HG03139 (cell line): ENCODE measurements at regions not wholly inside any gene's neighbourhood (a gene's known extent, or its start where the extent isn't known, plus 50 kb on each side); places are given as distances from the start of the nearest gene placed in this dataset.
"Not testable (repeated sequence)": the region's sequence is repeated elsewhere in the genome, so short reads cannot be mapped to it uniquely, and the experiment has no call there.

Experiments used
- ATAC-seq: cut with Tn5 transposase; IDR thresholded peaks from one replicate; pipeline ENCODE4 v1.9.1; 2021; ENCODE audit not compliant: unreplicated experiment

DNA sequence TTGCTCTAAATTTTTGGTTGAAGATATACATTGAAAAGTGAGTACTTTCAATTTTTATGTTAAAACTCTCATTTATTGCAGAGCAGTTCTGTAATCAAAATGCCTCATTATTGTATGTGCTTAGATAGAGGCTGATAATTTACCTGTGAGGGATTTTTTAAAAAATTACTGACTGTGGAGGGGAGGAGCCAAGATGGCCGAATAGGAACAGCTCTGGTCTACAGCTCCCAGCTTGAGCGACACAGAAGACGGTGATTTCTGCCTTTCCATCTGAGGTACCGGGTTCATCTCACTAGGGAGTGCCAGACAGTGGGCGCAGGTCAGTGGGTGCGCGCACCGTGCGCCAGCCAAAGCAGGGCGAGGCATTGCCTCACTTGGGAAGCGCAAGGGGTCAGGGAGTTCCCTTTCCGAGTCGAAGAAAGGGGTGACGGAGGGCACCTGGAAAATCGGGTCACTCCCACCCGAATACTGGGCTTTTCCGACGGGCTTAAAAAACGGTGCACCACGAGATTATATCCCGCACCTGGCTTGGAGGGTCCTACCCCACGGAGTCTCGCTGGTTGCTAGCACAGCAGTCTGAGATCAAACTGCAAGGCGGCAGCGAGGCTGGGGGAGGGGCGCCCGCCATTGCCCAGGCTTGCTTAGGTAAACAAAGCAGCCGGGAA lies 89.4 kb downstream of the DDX11 start:
- ATAC-seq, result not testable (repeated sequence)

DNA sequence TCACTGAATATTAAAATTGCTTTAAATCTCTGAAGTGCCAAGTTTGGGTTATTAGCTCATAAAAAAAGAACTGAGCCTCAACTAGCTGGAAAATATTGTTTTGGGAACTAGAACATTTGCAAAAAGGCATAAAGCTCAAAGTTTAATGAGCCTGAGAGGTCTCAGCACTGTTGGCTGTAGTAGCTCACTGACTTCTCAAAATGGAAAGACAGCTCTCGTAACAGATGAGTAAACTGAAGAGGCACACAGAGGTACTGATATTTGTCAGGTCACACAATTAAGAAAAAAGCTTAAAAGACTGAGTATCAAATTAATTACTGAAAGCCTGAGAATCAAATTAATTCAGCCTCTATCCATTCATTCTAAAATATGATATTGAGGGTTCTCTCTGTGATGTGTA lies 100.6 kb downstream of the DDX11 start:
- ATAC-seq, result not testable (repeated sequence)

DNA sequence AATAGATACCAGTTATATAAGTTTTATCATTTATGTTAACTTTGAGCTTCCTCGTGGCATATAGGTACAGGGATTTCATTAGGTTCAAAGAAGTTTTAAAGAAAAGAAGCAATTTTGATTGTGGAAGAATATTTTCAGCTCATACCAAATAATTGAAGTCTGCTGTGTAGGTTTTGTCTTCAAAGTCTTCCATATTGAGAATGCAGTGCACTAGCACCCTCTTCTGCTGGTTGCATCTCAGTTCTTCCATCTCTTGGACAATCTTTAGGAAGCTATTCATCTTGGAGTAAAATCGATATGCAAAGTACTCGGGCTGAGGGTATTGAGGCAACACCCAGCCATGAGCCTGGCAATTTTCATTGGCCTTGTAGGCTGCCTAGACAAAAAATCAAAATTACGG lies 103.9 kb downstream of the DDX11 start:
- not testable (repeated sequence) for ATAC-seq

DNA sequence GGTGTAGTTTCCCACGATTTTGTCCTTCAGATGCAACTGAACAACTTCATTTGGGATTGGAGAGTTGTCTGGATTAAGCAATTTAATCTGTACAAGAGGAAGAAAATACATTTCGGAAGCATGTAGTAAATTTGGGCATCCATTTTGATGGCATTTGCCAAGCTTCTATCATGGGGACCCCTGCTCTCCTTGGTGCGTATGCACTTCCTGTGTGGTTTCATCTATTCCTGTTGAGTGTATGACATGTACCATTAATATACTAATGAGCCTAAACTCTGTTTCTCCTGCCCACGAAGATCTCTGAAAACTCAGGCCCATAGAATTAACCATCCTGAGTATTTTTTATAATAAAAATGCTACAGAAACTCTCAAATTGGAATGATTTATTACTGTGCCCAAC lies 105.2 kb downstream of the DDX11 start:
- not testable (repeated sequence) for ATAC-seq

- ATAC-seq, result not testable (repeated sequence)
These were observed 106.1 kb downstream of the DDX11 start for GRCh38 chr12:31179627-31180237.

DNA sequence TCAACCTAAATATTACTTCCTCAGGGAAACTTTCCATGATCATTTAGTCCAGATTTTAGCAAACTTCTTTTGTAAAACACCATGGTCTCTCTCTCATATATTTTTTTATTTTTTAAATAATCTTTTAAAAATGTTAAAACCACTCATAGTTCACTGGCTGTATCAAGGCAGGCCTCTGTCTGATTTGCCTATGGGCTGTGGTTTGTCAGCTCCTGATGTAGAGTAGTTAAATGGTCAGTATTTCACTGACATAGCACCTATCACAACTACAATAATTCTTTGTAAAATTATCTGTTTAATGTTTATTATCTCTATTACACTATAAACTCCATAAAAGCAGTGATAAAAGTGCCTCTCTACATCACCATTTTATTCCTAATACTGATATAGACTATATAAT lies 108.9 kb downstream of the DDX11 start:
- not testable (repeated sequence) for ATAC-seq

GRCh38 chr12:31183107-31183506 lies 109.4 kb downstream of the DDX11 start:
- not testable (repeated sequence) for ATAC-seq

DNA sequence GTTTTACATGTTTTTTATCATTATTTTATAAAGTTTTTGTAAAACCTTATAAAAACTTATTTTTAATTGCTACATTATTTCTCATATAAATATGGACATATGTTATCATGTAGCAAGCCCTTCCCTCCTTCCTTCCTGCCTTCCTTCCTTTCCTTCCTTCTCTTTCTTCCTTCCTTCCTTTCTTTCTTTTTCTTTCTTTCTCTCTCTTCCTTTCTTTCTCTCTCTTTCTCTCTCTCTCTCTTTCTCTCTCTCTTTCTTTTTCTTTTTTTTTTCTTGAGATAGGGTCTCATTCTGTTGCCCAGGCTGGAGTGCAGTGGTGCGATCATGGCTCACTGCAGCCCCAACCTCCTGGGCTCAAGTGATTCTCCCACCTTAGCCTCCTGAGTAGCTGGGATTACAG lies 110.2 kb downstream of the DDX11 start:
- not testable (repeated sequence) for ATAC-seq

DNA sequence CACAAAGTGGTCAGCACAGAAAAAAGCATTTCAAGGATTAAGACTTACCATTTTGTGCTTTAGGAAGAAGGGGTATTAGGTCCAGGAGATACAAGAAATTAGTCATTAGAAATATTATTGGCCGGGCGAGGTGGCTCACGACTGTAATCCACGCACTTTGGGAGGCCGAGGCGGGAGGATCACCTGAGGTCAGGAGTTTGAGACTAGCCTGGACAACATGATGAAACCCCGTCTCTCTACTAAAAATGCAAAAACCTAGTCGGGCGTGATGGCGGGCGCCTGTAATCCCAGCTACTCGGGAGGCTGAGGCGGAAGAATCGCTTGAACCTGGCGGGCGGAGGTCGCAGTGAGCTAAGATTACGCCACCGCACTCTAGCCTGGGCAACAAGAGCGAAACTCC lies 111.0 kb downstream of the DDX11 start:
- ATAC-seq, result not testable (repeated sequence)

GRCh38 chr12:31192689-31193088 lies 119.0 kb downstream of the DDX11 start:
- ATAC-seq, result not testable (repeated sequence)

DNA sequence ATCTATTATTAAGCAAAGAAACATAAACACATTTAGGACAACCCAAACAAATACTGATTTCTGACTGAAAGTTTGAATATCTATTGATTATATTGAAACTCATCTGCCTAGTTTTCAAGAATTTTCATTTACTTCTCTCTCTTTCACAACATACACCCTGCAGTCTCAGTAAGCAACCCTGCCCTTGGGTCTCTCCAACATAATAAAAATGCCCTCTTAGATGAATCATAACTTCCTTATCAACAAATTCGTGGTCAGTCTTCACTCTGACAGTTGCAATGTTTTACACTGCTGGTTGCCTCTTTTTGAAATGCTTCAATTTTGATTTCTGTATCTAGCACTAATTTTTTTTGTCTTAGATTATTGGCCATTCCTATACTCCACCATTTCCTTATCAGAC lies 122.0 kb downstream of the DDX11 start:
- ATAC-seq, result not testable (repeated sequence)

- not testable (repeated sequence) for ATAC-seq
These were observed 125.8 kb downstream of the DDX11 start for GRCh38 chr12:31199476-31199875.

- ATAC-seq, result no peak
These were observed 124.6 kb downstream of the SINHCAF start for GRCh38 chr12:31201382-31201781.

- ATAC-seq, result no peak
These were observed 122.7 kb downstream of the SINHCAF start for GRCh38 chr12:31203261-31203660.

DNA sequence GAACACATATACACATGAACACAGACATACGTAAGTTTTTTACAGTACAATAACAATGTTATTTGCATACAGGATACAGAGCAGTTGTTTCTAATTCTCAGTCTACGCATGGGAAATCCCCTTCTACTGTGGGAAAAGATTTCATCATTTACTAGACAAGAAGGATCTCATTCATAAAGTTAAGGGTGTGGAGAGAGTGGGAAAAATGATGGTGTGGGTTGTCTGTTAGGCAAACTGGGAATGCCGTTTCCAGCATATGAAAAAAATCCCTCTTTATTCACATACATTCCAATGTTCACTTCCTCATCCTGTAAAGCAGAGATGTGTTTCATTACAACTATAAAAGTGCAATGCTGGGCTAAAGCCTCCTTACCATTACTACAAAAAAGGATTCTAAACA lies 120.9 kb downstream of the SINHCAF start:
- peak; percentile 81 for ATAC-seq

DNA sequence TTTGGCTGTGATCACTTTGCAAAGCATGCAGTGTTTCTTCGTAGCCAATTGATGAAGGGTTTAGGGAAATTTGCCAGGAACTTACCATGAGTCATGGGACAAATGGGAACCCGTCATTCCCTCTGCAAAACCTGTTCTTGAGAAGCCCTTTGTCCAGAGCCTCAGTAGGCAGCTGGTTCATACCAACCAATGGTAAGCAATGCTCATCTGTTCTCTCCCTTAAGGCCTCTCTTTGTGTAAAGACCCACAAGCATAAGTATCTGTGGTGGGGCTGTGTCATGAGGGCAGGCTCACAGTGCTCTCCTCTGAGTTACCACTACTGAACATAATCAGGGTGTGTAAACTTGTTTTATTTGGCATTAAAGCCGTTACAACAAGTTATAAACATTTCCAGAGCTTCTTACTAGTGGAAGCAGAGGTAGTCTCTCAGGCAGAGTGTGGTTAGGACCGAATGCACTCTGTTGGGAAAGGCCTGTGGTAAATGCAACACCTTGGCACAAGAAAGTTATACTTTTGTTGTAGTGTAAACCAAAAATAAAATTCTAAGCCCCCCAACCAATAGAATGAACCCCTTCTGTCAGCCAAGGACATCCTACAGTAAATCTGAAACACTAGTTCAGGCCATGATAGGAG lies 119.8 kb downstream of the SINHCAF start:
- no peak for ATAC-seq

DNA sequence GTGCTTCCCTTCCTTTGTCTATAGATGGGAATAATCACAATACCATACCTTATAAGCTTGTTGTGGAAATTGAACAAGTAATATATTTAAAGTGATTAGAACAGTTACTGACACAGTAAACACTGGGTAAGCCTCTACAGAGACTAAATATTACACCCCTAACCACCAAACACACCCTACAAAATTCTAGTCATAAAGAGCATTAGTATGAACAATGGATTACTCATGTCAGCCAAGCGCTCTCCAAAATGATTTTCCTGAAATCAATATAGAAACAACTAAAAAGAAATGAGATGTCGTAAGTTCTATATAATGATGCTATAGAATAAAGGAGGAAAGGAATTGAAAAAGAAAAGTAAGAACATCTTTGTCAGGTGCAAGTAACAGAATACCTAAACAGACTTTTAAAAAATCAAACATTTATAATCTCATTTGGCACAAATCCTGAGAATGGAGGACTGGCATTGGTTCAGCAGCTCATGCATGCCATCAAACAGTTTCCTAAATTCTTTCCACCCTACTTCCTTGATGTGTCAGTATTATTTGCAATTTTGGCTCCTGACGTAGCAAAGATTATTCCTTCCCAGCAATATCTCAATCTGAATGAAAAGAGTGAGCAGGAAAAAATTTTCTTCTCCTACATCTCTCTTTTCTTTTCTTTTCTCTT lies 118.0 kb downstream of the SINHCAF start:
- no peak for ATAC-seq

DNA sequence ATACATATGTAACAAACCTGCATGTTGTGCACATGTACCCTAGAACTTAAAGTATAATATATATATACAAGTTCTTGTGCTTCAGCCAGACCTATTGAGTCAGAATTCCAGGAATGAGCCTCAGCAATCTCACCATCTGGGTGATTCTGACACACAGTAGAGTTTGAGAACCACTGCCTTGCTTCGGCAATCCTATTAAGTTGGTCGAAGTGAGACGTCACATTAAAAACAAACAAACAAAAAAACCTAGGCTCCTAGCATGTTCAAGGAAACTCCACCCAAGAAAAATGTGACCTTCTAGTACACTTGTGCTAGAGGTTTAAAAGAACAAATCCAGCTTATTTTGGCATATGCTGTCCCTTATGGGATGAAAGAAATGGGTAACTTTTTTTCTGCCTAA lies 115.8 kb downstream of the SINHCAF start:
- no peak for ATAC-seq

GRCh38 chr12:31210541-31210940 lies 115.4 kb downstream of the SINHCAF start:
- no peak for ATAC-seq

- ATAC-seq, result no peak
These were observed 111.1 kb downstream of the SINHCAF start for GRCh38 chr12:31214626-31215517.
